Keratinocyte (primary cell): ENCODE measurements at regions not wholly inside any gene's neighbourhood (a gene's known extent, or its start where the extent isn't known, plus 50 kb on each side); places are given as distances from the start of the nearest gene placed in this dataset.
"Not testable (repeated sequence)": the region's sequence is repeated elsewhere in the genome, so short reads cannot be mapped to it uniquely, and the experiment has no call there.

Experiments used
- CTCF ChIP-seq, 3 experiments: IDR thresholded peaks in 1 of 3; conservative IDR thresholded peaks in 1 of 3; optimal IDR thresholded peaks in 1 of 3; 2 replicates in 2 of 3; 3 replicates in 1 of 3; pipeline versions ENCODE3 to v1.5.1; 2011; ENCODE audit warnings: low read length in 3 of 3, mild to moderate bottlenecking in 3 of 3, moderate library complexity in 2 of 3, control low read depth in 1 of 3, inconsistent platforms in 1 of 3; ENCODE audit not compliant: insufficient read depth in 2 of 3; ENCODE audit errors: extremely low read depth in 1 of 3
- EZH2 ChIP-seq: IDR thresholded peaks from one replicate; pipeline ENCODE4 v1.6.1; 2012; ENCODE audit warnings: inconsistent platforms, mild to moderate bottlenecking, low read length, moderate library complexity

GRCh38 chr16:18118684-18119083 is 217.9 kb downstream of the NPIPA8 start:
- not testable (repeated sequence) for TF ChIP-seq CTCF (optimal IDR thresholded peaks at IDR 0.05 in 1 of 3, IDR thresholded peaks at IDR 0.05 in 1 of 3, conservative IDR thresholded peaks at IDR 0.05 in 1 of 3; ENCODE audit: extremely low read depth in 1 of 3, insufficient read depth in 2 of 3, low read length in 3 of 3); EZH2
